CD4-positive, alpha-beta T cell treated with Interleukin-2 at 100 ng/mL for 4 hours (primary cell): ENCODE measurements at regions not wholly inside any gene's neighbourhood (a gene's known extent, or its start where the extent isn't known, plus 50 kb on each side); places are given as distances from the start of the nearest gene placed in this dataset.

Experiments used
- DNase-seq: peaks from one replicate; pipeline ENCODE4 v3.0.0-alpha.2; 2020; ENCODE audit warnings: low spot score

- no peak for DNase-seq
Observed at GRCh38 chr2:128534688-128535392, 216.2 kb upstream of the HS6ST1 start.

GRCh38 chr2:128535953-128536352 is 217.3 kb upstream of the HS6ST1 start:
- no peak for DNase-seq

- DNase-seq = no peak
Observed at GRCh38 chr2:128536925-128537620, 218.4 kb upstream of the HS6ST1 start.

- DNase-seq = no peak
Observed at GRCh38 chr2:128537646-128538045, 219.0 kb upstream of the HS6ST1 start.

- no peak for DNase-seq
Observed at GRCh38 chr2:128538396-128538795, 219.7 kb upstream of the HS6ST1 start.

- DNase-seq = no peak
Observed at GRCh38 chr2:128540670-128541069, 222.0 kb upstream of the HS6ST1 start.

- no peak for DNase-seq
Observed at GRCh38 chr2:128541448-128541847, 222.8 kb upstream of the HS6ST1 start.

- no peak for DNase-seq
Observed at GRCh38 chr2:128543036-128543435, 224.4 kb upstream of the HS6ST1 start.

GRCh38 chr2:128543646-128544045 is 225.0 kb upstream of the HS6ST1 start:
- no peak for DNase-seq

GRCh38 chr2:128544321-128545037 is 225.8 kb upstream of the HS6ST1 start:
- no peak for DNase-seq

GRCh38 chr2:128545085-128545484 is 226.4 kb upstream of the HS6ST1 start:
- DNase-seq = no peak

- no peak for DNase-seq
Observed at GRCh38 chr2:128545829-128546228, 227.2 kb upstream of the HS6ST1 start.

- no peak for DNase-seq
Observed at GRCh38 chr2:128547667-128548066, 229.0 kb upstream of the HS6ST1 start.

GRCh38 chr2:128548461-128548891 is 229.8 kb upstream of the HS6ST1 start:
- DNase-seq = no peak

- no peak for DNase-seq
Observed at GRCh38 chr2:128549094-128549493, 230.4 kb upstream of the HS6ST1 start.

- no peak for DNase-seq
Observed at GRCh38 chr2:128549646-128550260, 231.1 kb upstream of the HS6ST1 start.

- no peak for DNase-seq
Observed at GRCh38 chr2:128550389-128550788, 231.7 kb upstream of the HS6ST1 start.

- DNase-seq = no peak
Observed at GRCh38 chr2:128550801-128551416, 232.2 kb upstream of the HS6ST1 start.

- DNase-seq = no peak
Observed at GRCh38 chr2:128551435-128551834, 232.8 kb upstream of the HS6ST1 start.

GRCh38 chr2:128552141-128552805 is 233.6 kb upstream of the HS6ST1 start:
- no peak for DNase-seq

GRCh38 chr2:128552806-128553551 is 234.3 kb upstream of the HS6ST1 start:
- no peak for DNase-seq
